ENCODE measurements at regions not wholly inside any gene's neighbourhood (a gene's known extent, or its start where the extent isn't known, plus 50 kb on each side); places are given as distances from the start of the nearest gene placed in this dataset.

DNA sequence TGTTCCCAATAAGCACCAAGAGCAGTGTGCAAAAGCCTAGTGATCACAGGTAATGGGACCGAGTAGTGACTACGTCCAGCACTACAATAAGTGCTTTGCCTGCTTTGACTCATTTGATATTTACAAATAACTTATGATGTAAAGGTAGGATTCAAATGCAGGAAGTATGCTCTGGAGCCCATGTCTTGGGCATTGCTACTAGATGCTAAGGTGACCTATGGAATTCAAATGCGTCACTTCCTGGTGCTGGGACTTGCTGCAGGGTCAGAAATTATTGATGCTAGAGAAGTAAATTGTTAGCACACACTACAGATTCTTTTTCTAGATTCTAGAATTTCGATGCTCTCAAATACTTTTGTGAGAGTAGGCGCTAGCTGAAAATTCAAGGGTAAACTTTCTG is 101.2 kb upstream of the TSC22D2 start:
- Histone ChIP-seq H3K27me3 (no peaks in the 10 kb centered on the region), H3K27ac (no peak overlapping the region), H3K36me3 (no peaks in the 10 kb centered on the region), H3K4me1 (peaks cover 0 to 7% (median 0%) of the 10 kb centered on the region in 4 donors), H3K9me3 (no peaks in the 10 kb centered on the region), H3K4me3 (no peak overlapping the region)
- TF ChIP-seq POLR2A (IDR thresholded peaks at IDR 0.05), result no peak
- no peak for TF ChIP-seq CTCF (IDR thresholded peaks at IDR 0.05)
- DNase-seq, result no peak

DNA sequence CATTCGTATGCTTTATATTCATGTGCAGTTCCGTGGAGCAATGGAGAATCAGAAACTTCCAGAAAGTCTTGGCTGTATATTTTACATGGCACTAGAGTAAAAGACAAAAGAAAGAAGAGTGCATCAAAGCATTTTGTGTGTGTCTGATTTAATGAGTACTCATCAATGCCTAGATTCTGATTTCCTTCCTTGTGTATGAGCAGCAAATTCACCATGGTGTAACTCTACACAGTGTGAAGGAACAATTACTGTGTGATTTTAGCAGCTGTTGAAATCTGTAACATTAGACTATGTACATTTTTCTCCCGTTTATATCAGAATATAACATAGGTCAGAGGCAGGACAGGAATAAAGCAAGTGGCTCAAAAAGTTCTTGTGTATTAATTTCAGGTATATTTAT is 102.0 kb upstream of the TSC22D2 start:
- no peaks in the 10 kb centered on the region for H3K27me3 ChIP-seq
- H3K36me3 ChIP-seq, result no peaks in the 10 kb centered on the region
- no peak for DNase-seq
- no peak overlapping the region for H3K4me3 ChIP-seq
- peaks cover 0 to 7% (median 0%) of the 10 kb centered on the region in 4 donors for H3K4me1 ChIP-seq
- H3K27ac ChIP-seq, result no peak overlapping the region
- no peaks in the 10 kb centered on the region for H3K9me3 ChIP-seq
- TF ChIP-seq CTCF (IDR thresholded peaks at IDR 0.05) (no peak), POLR2A (IDR thresholded peaks at IDR 0.05) (no peak)

DNA sequence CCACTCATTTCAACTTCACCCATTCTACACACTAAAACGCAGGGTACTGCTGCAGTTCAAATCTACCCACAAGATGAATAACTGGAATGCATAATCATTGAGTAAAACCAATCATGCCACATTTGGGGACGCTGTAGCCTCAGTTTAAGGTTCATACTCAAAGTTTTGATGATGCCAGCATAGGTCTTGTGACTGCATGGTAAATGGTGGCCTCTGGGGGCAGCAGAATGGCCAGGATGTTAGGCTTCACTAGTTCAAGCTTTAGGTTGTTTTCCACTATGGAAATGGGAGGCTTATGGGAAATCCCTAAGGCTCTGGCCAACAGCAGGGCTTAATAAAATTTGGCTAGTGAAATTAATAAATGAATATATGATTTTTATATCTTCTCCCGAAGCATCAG is 104.3 kb upstream of the TSC22D2 start:
- no peak overlapping the region for H3K4me3 ChIP-seq
- no peak for DNase-seq
- TF ChIP-seq POLR2A (IDR thresholded peaks at IDR 0.05) (no peak), CTCF (IDR thresholded peaks at IDR 0.05) (peak in 2 of 6 experiments; percentile 22 to 32)
- no peaks in the 10 kb centered on the region for H3K36me3 ChIP-seq
- H3K27ac ChIP-seq, result no peak overlapping the region
- peaks cover 0 to 7% (median 0%) of the 10 kb centered on the region in 4 donors for H3K4me1 ChIP-seq
- no peaks in the 10 kb centered on the region for H3K27me3 ChIP-seq
- no peaks in the 10 kb centered on the region for H3K9me3 ChIP-seq

DNA sequence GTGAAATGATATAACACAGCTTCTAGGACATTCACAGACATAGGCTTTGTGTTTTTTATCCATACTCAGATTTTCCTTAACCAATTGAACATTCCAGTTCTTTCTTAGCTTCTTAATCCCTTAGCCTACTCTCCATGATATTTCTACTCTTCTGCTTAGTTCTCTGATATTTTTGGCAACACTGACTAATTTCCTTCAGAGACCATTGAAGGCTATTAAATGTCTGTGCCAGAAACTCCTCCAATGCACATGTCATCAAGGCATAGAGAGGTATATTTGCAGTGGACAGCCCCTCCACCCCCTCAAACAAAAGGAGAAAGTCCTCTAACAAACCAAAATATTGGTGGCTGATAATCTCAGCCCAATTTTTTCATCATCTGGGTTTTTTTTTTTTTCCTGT is 105.9 kb upstream of the TSC22D2 start:
- Histone ChIP-seq H3K36me3 (no peaks in the 10 kb centered on the region), H3K4me3 (no peak overlapping the region), H3K9me3 (no peaks in the 10 kb centered on the region), H3K27ac (no peak overlapping the region), H3K27me3 (no peaks in the 10 kb centered on the region), H3K4me1 (no peaks in the 10 kb centered on the region)
- DNase-seq, result no peak
- no peak for TF ChIP-seq POLR2A (IDR thresholded peaks at IDR 0.05)
- TF ChIP-seq CTCF (IDR thresholded peaks at IDR 0.05), result no peak

GRCh38 chr3:150300852-150301517 is 107.1 kb upstream of the TSC22D2 start:
- Histone ChIP-seq H3K9me3 (no peaks in the 10 kb centered on the region), H3K36me3 (no peaks in the 10 kb centered on the region), H3K27me3 (no peaks in the 10 kb centered on the region), H3K27ac (peak overlapping the region in 2 of 4 donors; percentile 69 to 78), H3K4me1 (no peaks in the 10 kb centered on the region), H3K4me3 (no peak overlapping the region)
- no peak for TF ChIP-seq POLR2A (IDR thresholded peaks at IDR 0.05)
- TF ChIP-seq CTCF (IDR thresholded peaks at IDR 0.05), result no peak
- DNase-seq, result no peak

DNA sequence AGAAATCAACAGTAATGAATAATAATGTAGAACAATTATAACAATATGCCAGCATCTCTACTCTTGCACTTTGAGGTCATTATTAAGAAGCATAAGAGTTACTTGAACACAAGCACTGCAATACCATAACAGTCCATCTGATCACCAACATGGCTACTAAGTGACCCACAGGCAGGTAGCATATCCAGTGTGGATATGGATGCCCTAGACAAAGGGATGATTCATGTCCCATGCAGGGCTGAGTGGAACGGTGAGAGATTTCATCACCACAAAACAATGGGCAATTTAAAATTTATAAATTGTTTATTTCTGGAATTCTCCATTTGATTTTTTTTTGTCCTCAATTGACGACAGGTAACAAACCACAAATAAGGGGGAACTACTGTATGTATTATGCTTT is 107.7 kb upstream of the TSC22D2 start:
- TF ChIP-seq POLR2A (IDR thresholded peaks at IDR 0.05), result no peak
- TF ChIP-seq CTCF (IDR thresholded peaks at IDR 0.05), result peak in 1 of 6 experiments; percentile 8
- DNase-seq, result no peak
- no peak overlapping the region for H3K4me3 ChIP-seq
- H3K27ac ChIP-seq, result peak overlapping the region in 1 of 4 donors; percentile 78
- no peaks in the 10 kb centered on the region for H3K4me1 ChIP-seq
- no peaks in the 10 kb centered on the region for H3K36me3 ChIP-seq
- no peaks in the 10 kb centered on the region for H3K9me3 ChIP-seq
- H3K27me3 ChIP-seq, result no peaks in the 10 kb centered on the region
